ENCODE measurements at regions not wholly inside any gene's neighbourhood (a gene's known extent, or its start where the extent isn't known, plus 50 kb on each side); places are given as distances from the start of the nearest gene placed in this dataset.

GRCh38 chr20:22373164-22373895 is 211.0 kb downstream of the FOXA2 start:
- H3K27ac ChIP-seq: no peak overlapping the region
- TF ChIP-seq POLR2A (IDR thresholded peaks at IDR 0.05) (no peak), CTCF (IDR thresholded peaks at IDR 0.05) (no peak)
- H3K4me3 ChIP-seq: no peak overlapping the region
- no peaks in the 10 kb centered on the region for H3K4me1 ChIP-seq
- intact Hi-C loops (cut with DNase I; ENCODE audit: low total_unique reads): no loop called here
- no peak for DNase-seq
- no peaks in the 10 kb centered on the region for H3K36me3 ChIP-seq
- no peaks in the 10 kb centered on the region for H3K27me3 ChIP-seq
- no peaks in the 10 kb centered on the region for H3K9me3 ChIP-seq

- Histone ChIP-seq H3K27me3 (no peaks in the 10 kb centered on the region), H3K4me1 (no peaks in the 10 kb centered on the region), H3K27ac (no peak overlapping the region), H3K4me3 (no peak overlapping the region), H3K9me3 (no peaks in the 10 kb centered on the region), H3K36me3 (no peaks in the 10 kb centered on the region)
- no peak for DNase-seq
- intact Hi-C loops (cut with DNase I; ENCODE audit: low total_unique reads): no loop called here
- TF ChIP-seq CTCF (IDR thresholded peaks at IDR 0.05) (no peak), POLR2A (IDR thresholded peaks at IDR 0.05) (no peak)
These were observed 212.5 kb downstream of the FOXA2 start for GRCh38 chr20:22371843-22372242.

DNA sequence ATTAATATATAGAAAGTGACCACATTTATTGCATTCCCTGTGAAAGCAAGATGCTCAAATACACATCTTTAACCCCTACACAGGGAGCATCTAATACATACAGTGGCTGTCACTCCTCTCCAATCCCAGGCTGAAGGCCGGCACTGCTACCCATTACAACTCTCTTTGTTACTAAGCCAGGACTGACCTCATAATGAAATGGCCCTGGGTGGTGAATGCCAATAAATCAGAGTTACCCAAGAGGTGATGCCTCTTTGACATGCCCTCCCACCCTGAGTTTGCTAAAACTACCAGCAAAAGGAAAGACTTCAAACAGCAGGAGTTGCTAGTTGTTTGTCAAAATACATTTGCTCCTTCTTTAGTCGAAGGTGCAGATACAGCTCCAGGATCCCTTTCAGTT is 214.2 kb downstream of the FOXA2 start:
- Histone ChIP-seq H3K9me3 (no peaks in the 10 kb centered on the region), H3K27me3 (no peaks in the 10 kb centered on the region), H3K4me3 (no peak overlapping the region), H3K36me3 (no peaks in the 10 kb centered on the region), H3K27ac (no peak overlapping the region), H3K4me1 (no peaks in the 10 kb centered on the region)
- TF ChIP-seq CTCF (IDR thresholded peaks at IDR 0.05) (no peak), POLR2A (IDR thresholded peaks at IDR 0.05) (no peak)
- intact Hi-C loops (cut with DNase I; ENCODE audit: low total_unique reads): no loop called here
- DNase-seq: no peak

DNA sequence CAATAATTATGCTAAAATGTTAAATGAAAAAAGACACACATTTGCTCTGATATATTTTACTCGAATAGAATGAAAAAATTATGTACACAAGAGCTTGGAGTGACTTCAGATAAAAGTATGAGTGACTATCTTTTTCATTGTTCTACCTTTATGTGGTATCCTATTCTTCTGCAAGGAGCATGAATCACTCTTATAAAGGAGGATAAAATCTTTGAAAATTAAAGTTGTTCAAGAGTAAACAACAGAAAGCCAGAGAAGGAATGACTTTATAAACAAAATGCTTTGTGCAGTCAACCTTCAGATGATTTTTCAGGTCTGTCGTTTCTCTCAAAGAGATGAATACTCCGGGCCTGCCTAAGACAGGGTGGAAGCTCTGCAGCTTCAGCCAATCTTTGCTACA is 215.3 kb downstream of the FOXA2 start:
- Histone ChIP-seq H3K27ac (no peak overlapping the region), H3K4me1 (no peaks in the 10 kb centered on the region), H3K36me3 (no peaks in the 10 kb centered on the region), H3K4me3 (no peak overlapping the region), H3K9me3 (no peaks in the 10 kb centered on the region), H3K27me3 (no peaks in the 10 kb centered on the region)
- TF ChIP-seq CTCF (IDR thresholded peaks at IDR 0.05) (no peak), POLR2A (IDR thresholded peaks at IDR 0.05) (no peak)
- intact Hi-C loops (cut with DNase I; ENCODE audit: low total_unique reads): no loop called here
- no peak for DNase-seq

GRCh38 chr20:22368235-22368634 is 216.1 kb downstream of the FOXA2 start:
- DNase-seq: no peak
- intact Hi-C loops (cut with DNase I; ENCODE audit: low total_unique reads): no loop called here
- H3K27me3 ChIP-seq: no peaks in the 10 kb centered on the region
- TF ChIP-seq POLR2A (IDR thresholded peaks at IDR 0.05): no peak
- no peak for TF ChIP-seq CTCF (IDR thresholded peaks at IDR 0.05)
- H3K27ac ChIP-seq: no peak overlapping the region
- no peaks in the 10 kb centered on the region for H3K36me3 ChIP-seq
- no peaks in the 10 kb centered on the region for H3K4me1 ChIP-seq
- no peaks in the 10 kb centered on the region for H3K9me3 ChIP-seq
- no peak overlapping the region for H3K4me3 ChIP-seq
